ENCODE measurements at regions not wholly inside any gene's neighbourhood (a gene's known extent, or its start where the extent isn't known, plus 50 kb on each side); places are given as distances from the start of the nearest gene placed in this dataset.

- no peak overlapping the region for H2AFZ ChIP-seq (ENCODE audit: low read depth, low read length, poor library complexity, severe bottlenecking)
- ChIA-PET CTCF (no interaction called here), POLR2A (no interaction called here), RAD21 (ENCODE audit: low non-redundant PET in 1 of 2, low total read pairs in 2 of 2, uncharacterized antibody in 2 of 2, unreplicated experiment in 2 of 2) (no interaction called here)
- ATAC-seq (no peak), DNase-seq (ENCODE audit: low read depth, low spot score) (no peak)
- intact Hi-C loops (cut with micrococcal nuclease) = no loop called here
- BruUV-seq (replicated peaks) = no TSS peak
- H3K9me3 ChIP-seq (ENCODE audit: control insufficient read depth in 1 of 2, insufficient read depth in 1 of 2, low read depth in 1 of 2, low read length in 2 of 2) = no peaks in the 10 kb centered on the region
- H3K4me1 ChIP-seq (ENCODE audit: control insufficient read depth in 1 of 2, insufficient read depth in 2 of 2, low read length in 2 of 2) = no peaks in the 10 kb centered on the region
- H3K4me2 ChIP-seq (ENCODE audit: low read length) = no peak overlapping the region
- TF ChIP-seq ELF1 (IDR thresholded peaks at IDR 0.05; ENCODE audit: borderline replicate concordance, low read depth) (no peak), JUND (IDR thresholded peaks at IDR 0.05) (no peak), POLR2A (IDR thresholded peaks at IDR 0.05; ENCODE audit: borderline replicate concordance, extremely low read depth, insufficient read depth, insufficient read length) (no peak), EZH2 (IDR thresholded peaks at IDR 0.05) (no peak), CEBPB (IDR thresholded peaks at IDR 0.05; ENCODE audit: low read depth) (no peak)
- H3K4me3 ChIP-seq (replicated peaks in 1 of 2; ENCODE audit: low read depth in 1 of 2, low read length in 2 of 2) = no peak overlapping the region
- no peak overlapping the region for H3K27ac ChIP-seq (ENCODE audit: low read depth, low read length)
- no peaks in the 10 kb centered on the region for H4K20me1 ChIP-seq (ENCODE audit: insufficient read depth)
- H3K9me2 ChIP-seq (ENCODE audit: insufficient read depth) = no peaks in the 10 kb centered on the region
- no peaks in the 10 kb centered on the region for H3K27me3 ChIP-seq (ENCODE audit: insufficient read depth, low read length)
- H3K36me3 ChIP-seq (ENCODE audit: control insufficient read depth in 1 of 2, insufficient read depth in 2 of 2, low read length in 2 of 2) = no peaks in the 10 kb centered on the region
- H3K9ac ChIP-seq (ENCODE audit: low read length) = no peak overlapping the region
- no peaks in the 10 kb centered on the region for H3K79me2 ChIP-seq (ENCODE audit: insufficient read depth, low read length)
Observed at GRCh38 chr6:135651964-135652755, 154.6 kb upstream of the AHI1 start.

GRCh38 chr6:135655055-135655454 lies 157.5 kb upstream of the AHI1 start:
- no peak overlapping the region for H3K27ac ChIP-seq (ENCODE audit: low read depth, low read length)

More at GRCh38 chr6:135655055-135655454, 157.5 kb upstream of the AHI1 start:
- Histone ChIP-seq H3K36me3 (ENCODE audit: control insufficient read depth in 1 of 2, insufficient read depth in 2 of 2, low read length in 2 of 2) (no peaks in the 10 kb centered on the region), H3K9me2 (ENCODE audit: insufficient read depth) (no peaks in the 10 kb centered on the region), H3K27me3 (ENCODE audit: insufficient read depth, low read length) (no peaks in the 10 kb centered on the region), H3K9ac (ENCODE audit: low read length) (no peak overlapping the region), H3K79me2 (ENCODE audit: insufficient read depth, low read length) (no peaks in the 10 kb centered on the region), H4K20me1 (ENCODE audit: insufficient read depth) (no peaks in the 10 kb centered on the region), H3K4me1 (ENCODE audit: control insufficient read depth in 1 of 2, insufficient read depth in 2 of 2, low read length in 2 of 2) (no peaks in the 10 kb centered on the region), H3K9me3 (ENCODE audit: control insufficient read depth in 1 of 2, insufficient read depth in 1 of 2, low read depth in 1 of 2, low read length in 2 of 2) (no peaks in the 10 kb centered on the region), H3K4me2 (ENCODE audit: low read length) (no peak overlapping the region), H2AFZ (ENCODE audit: low read depth, low read length, poor library complexity, severe bottlenecking) (no peak overlapping the region), H3K4me3 (replicated peaks in 1 of 2; ENCODE audit: low read depth in 1 of 2, low read length in 2 of 2) (no peak overlapping the region)
- ATAC-seq = no peak
- intact Hi-C loops (cut with micrococcal nuclease) = no loop called here
- RAD21 ChIA-PET (ENCODE audit: low non-redundant PET in 1 of 2, low total read pairs in 2 of 2, uncharacterized antibody in 2 of 2, unreplicated experiment in 2 of 2) = no interaction called here
- no peak for DNase-seq (ENCODE audit: low read depth, low spot score)
- CTCF ChIA-PET = no interaction called here
- BruUV-seq (replicated peaks) = no TSS peak
- POLR2A ChIA-PET = no interaction called here
- TF ChIP-seq EGR1 (IDR thresholded peaks at IDR 0.05; ENCODE audit: low read depth) = no peak
- no peak for TF ChIP-seq CTCF (IDR thresholded peaks at IDR 0.05 in 2 of 3, conservative IDR thresholded peaks at IDR 0.05 in 1 of 3; ENCODE audit: borderline replicate concordance in 1 of 3, insufficient read depth in 1 of 3, low read depth in 2 of 3, low read length in 2 of 3)
- TF ChIP-seq RAD21 (IDR thresholded peaks at IDR 0.05; ENCODE audit: low read depth) = no peak
- no peak for TF ChIP-seq YY1 (IDR thresholded peaks at IDR 0.05; ENCODE audit: extremely low read depth, insufficient replicate concordance, low read depth, low read length)
- no peak for TF ChIP-seq CBX3 (IDR thresholded peaks at IDR 0.05; ENCODE audit: low read depth)
- no peak for TF ChIP-seq ZBTB33 (IDR thresholded peaks at IDR 0.05; ENCODE audit: extremely low read depth, insufficient replicate concordance, low read length)
- TF ChIP-seq SRF (IDR thresholded peaks at IDR 0.05; ENCODE audit: low read depth) = no peak
- no peak for TF ChIP-seq FOSL1 (IDR thresholded peaks at IDR 0.05; ENCODE audit: low read depth)
- no peak for TF ChIP-seq ZNF274 (IDR thresholded peaks at IDR 0.05; ENCODE audit: low read depth, low read length)
- TF ChIP-seq ATF3 (IDR thresholded peaks at IDR 0.05) = no peak
